Ovary (tissue), 7 donors: ENCODE measurements at regions not wholly inside any gene's neighbourhood (a gene's known extent, or its start where the extent isn't known, plus 50 kb on each side); places are given as distances from the start of the nearest gene placed in this dataset.

Experiments
- DNase-seq, 5 donors: peaks; one replicate each; pipeline ENCODE4 v3.0.0-alpha.2; 2019 to 2020
- H3K27ac ChIP-seq, 2 donors: fragments of 200-600 bp; one replicate each; pipeline versions ENCODE4 v1.5.1 to v1.8.0; 2019 to 2022
- H3K27me3 ChIP-seq: fragments of 200-600 bp; one replicate; pipeline ENCODE4 v1.8.0; 2022
- H3K36me3 ChIP-seq: fragments of 200-600 bp; sonication (generic); one replicate; pipeline ENCODE4 v1.5.1; 2019
- H3K4me1 ChIP-seq: one replicate; pipeline ENCODE4 v1.8.1; 2013; ENCODE audit warnings: mild to moderate bottlenecking, moderate library complexity; ENCODE audit not compliant: insufficient read depth
- H3K4me3 ChIP-seq: fragments of 200-600 bp; sonication (generic); one replicate; pipeline ENCODE4 v1.5.1; 2017
- H3K9me3 ChIP-seq, 2 donors: fragments of 200-600 bp in 1 of 2; sonication (generic) in 1 of 2; one replicate each; pipeline versions ENCODE4 v1.5.1 to v1.8.1; 2013 to 2019; ENCODE audit warnings: mild to moderate bottlenecking in 1 of 2, moderate library complexity in 1 of 2
- EP300 ChIP-seq: sonication (generic); formaldehyde crosslinking; IDR thresholded peaks from one replicate; pipeline ENCODE4 v1.6.1; 2017; ENCODE audit warnings: antibody characterized with exemption
- POLR2A ChIP-seq: fragments of 450-650 bp; IDR thresholded peaks from one replicate; pipeline ENCODE4 v1.6.1; 2017; ENCODE audit warnings: antibody characterized with exemption, mild to moderate bottlenecking, moderate library complexity
- WGBS, 3 donors: extraction: QIAGEN DNeasy Blood & Tissue Kit in 1 of 3; methylation state at CpG; one replicate each; pipeline versions ENCODE4 v1.1.5 to v1.1.7; 2013 to 2017; 5-methylcytosine and 5-hydroxymethylcytosine counted together
- intact Hi-C, 4 donors: fragments of 100-400 bp; cut with DNase I; formaldehyde crosslinking; loops; one replicate each; pipeline versions ENCODE4 v1.11.0 to v1.15.1; 2022 to 2023
- TF ChIP-seq, protein P1 (sequence below), 3 donors: fragments of 450-650 bp in 2 of 3; fragments of 200-600 bp in 1 of 3; IDR thresholded peaks; one replicate each; pipeline versions ENCODE4 v1.5.1 to v1.8.0; 2016 to 2022; ENCODE audit warnings: antibody characterized with exemption in 3 of 3, mild to moderate bottlenecking in 1 of 3
- donor health status: DM: no; HTN: no; CAD: no; lungs with moderate emphysema.
- donor health status: DM: no; HTN: no; CAD: no.
- donor health status: Bipolar disorder and iron deficiency.
- donor health status: DM: no; HTN: no; CAD: no.
- donor health status: DM: yes; HTN: yes; CAD: no.

- 52 to 57% (median 53%) methylated on average over 3 of the region's 3 CpGs for WGBS, 3 donors
- TF ChIP-seq EP300, result no peak
- no peak for TF ChIP-seq POLR2A
- TF ChIP-seq, protein P1, sequence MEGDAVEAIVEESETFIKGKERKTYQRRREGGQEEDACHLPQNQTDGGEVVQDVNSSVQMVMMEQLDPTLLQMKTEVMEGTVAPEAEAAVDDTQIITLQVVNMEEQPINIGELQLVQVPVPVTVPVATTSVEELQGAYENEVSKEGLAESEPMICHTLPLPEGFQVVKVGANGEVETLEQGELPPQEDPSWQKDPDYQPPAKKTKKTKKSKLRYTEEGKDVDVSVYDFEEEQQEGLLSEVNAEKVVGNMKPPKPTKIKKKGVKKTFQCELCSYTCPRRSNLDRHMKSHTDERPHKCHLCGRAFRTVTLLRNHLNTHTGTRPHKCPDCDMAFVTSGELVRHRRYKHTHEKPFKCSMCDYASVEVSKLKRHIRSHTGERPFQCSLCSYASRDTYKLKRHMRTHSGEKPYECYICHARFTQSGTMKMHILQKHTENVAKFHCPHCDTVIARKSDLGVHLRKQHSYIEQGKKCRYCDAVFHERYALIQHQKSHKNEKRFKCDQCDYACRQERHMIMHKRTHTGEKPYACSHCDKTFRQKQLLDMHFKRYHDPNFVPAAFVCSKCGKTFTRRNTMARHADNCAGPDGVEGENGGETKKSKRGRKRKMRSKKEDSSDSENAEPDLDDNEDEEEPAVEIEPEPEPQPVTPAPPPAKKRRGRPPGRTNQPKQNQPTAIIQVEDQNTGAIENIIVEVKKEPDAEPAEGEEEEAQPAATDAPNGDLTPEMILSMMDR (IDR thresholded peaks at IDR 0.05), result no peak
- DNase-seq, result no peak
- H3K4me1 ChIP-seq, result no peaks in the 10 kb centered on the region
- no peak overlapping the region for H3K4me3 ChIP-seq
- no peaks in the 10 kb centered on the region for H3K9me3 ChIP-seq
- no peak overlapping the region for H3K27ac ChIP-seq
- intact Hi-C loops, result no loop called here
- H3K36me3 ChIP-seq, result no peaks in the 10 kb centered on the region
- no peaks in the 10 kb centered on the region for H3K27me3 ChIP-seq
These were observed 258.0 kb downstream of the PTBP2 start for GRCh38 chr1:96979304-96980268.

DNA sequence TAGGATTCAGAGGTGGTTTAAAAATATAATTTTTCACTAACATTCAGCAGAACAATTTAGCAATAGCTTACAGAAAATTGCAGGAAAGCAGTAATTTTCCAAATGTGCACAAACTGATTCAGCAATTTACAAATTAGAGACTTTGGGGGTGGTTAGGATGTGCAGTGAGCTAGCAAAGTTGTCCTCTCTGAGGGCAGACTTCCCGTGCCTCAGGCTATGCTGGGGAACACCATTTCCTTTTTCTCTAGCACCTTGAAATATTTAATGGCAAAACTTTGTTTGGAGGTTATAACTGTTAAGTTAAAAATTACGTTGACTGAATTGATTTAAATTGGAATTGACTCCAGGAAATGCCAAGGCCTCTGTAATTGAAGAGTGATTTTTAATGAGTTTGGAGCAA, 258.9 kb downstream of the PTBP2 start:
- Histone ChIP-seq H3K27ac (no peak overlapping the region), H3K9me3 (no peaks in the 10 kb centered on the region), H3K4me3 (no peak overlapping the region), H3K27me3 (no peaks in the 10 kb centered on the region), H3K4me1 (no peaks in the 10 kb centered on the region), H3K36me3 (no peaks in the 10 kb centered on the region)
- TF ChIP-seq POLR2A (no peak), EP300 (no peak)
- TF ChIP-seq, protein P1 (IDR thresholded peaks at IDR 0.05), result no peak
- no peak for DNase-seq
- intact Hi-C loops, result no loop called here
- 65 to 69% (median 68%) methylated on average over 2 of the region's 2 CpGs for WGBS, 3 donors

DNA sequence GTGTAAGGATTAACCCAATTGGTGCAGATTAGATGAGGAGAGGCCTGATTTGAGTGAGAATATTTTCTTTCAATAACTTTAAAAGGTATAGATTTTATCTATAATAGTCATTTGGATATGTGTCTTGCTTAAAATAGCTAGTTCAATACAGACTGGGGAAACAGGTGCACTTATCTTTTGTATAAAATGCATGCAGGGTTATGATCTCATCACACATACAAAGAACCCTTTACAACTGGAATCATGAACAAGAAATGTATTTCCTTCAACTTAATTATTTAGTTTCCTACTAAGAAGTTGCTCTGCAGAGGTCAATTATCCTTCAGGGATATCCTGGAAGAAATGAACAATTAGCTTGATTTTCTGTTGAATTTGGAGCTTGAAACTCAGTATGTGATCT, 259.6 kb downstream of the PTBP2 start:
- H3K4me3 ChIP-seq, result no peak overlapping the region
- no peaks in the 10 kb centered on the region for H3K9me3 ChIP-seq
- H3K36me3 ChIP-seq, result no peaks in the 10 kb centered on the region
- intact Hi-C loops, result no loop called here
- no peaks in the 10 kb centered on the region for H3K27me3 ChIP-seq
- H3K4me1 ChIP-seq, result no peaks in the 10 kb centered on the region
- DNase-seq, result no peak
- TF ChIP-seq, protein P1 (IDR thresholded peaks at IDR 0.05), result no peak
- TF ChIP-seq POLR2A, result no peak
- TF ChIP-seq EP300, result no peak
- H3K27ac ChIP-seq, result no peak overlapping the region

- DNase-seq, result no peak
- TF ChIP-seq POLR2A, result no peak
- no peak for TF ChIP-seq EP300
- TF ChIP-seq, protein P1 (IDR thresholded peaks at IDR 0.05), result no peak
- no peaks in the 10 kb centered on the region for H3K4me1 ChIP-seq
- H3K27me3 ChIP-seq, result no peaks in the 10 kb centered on the region
- no peaks in the 10 kb centered on the region for H3K9me3 ChIP-seq
- WGBS, 3 donors, result 82 to 87% (median 85%) methylated on average over 3 of the region's 3 CpGs
- intact Hi-C loops, result no loop called here
- no peak overlapping the region for H3K27ac ChIP-seq
- H3K4me3 ChIP-seq, result no peak overlapping the region
- no peaks in the 10 kb centered on the region for H3K36me3 ChIP-seq
These were observed 260.5 kb downstream of the PTBP2 start for GRCh38 chr1:96982118-96982517.
